ENCODE measurements at regions not wholly inside any gene's neighbourhood (a gene's known extent, or its start where the extent isn't known, plus 50 kb on each side); places are given as distances from the start of the nearest gene placed in this dataset.
A peak's percentile ranks its signal among the peaks of the same experiment; 100 is the strongest.

- DNase-seq (ENCODE audit: low read depth in 2 of 2), result no peak
Measured at GRCh38 chr21:15151385-15152103, 86.7 kb upstream of the NRIP1 start.

GRCh38 chr21:15152591-15152990, 87.8 kb upstream of the NRIP1 start:
- DNase-seq (ENCODE audit: low read depth in 2 of 2), result no peak

GRCh38 chr21:15159382-15160020, 94.7 kb upstream of the NRIP1 start:
- no peak for DNase-seq (ENCODE audit: low read depth in 2 of 2)

- DNase-seq (ENCODE audit: low read depth in 2 of 2), result no peak
Measured at GRCh38 chr21:15160136-15160535, 95.3 kb upstream of the NRIP1 start.

GRCh38 chr21:15162921-15163320, 98.1 kb upstream of the NRIP1 start:
- DNase-seq (ENCODE audit: low read depth in 2 of 2), result no peak

GRCh38 chr21:15164273-15164672, 99.5 kb upstream of the NRIP1 start:
- no peak for DNase-seq (ENCODE audit: low read depth in 2 of 2)

GRCh38 chr21:15164678-15165303, 100.0 kb upstream of the NRIP1 start:
- no peak for DNase-seq (ENCODE audit: low read depth in 2 of 2)

DNA sequence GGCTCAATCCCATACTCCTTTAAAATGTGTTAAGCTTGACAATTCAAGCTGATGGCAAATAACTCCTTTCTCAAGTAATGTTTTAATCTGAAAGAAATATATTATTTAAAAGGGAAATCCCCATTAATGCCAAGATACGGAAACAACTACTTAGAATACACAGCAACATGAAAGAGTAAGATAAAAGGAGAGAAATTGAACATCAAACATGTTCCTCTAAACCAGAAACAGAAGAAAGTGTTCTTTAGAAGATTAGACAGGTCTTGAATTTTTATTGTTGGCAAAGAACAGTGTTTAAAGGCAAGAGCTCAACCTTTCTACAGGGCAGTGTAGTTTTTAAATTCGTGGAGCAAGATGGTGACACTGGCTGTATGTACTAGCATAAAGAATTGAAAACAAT, 105.8 kb upstream of the NRIP1 start:
- no peak for DNase-seq (ENCODE audit: low read depth in 2 of 2)

GRCh38 chr21:15171546-15171945, 106.7 kb upstream of the NRIP1 start:
- no peak for DNase-seq (ENCODE audit: low read depth in 2 of 2)

GRCh38 chr21:15172963-15173362, 108.2 kb upstream of the NRIP1 start:
- no peak for DNase-seq (ENCODE audit: low read depth in 2 of 2)

- DNase-seq (ENCODE audit: low read depth in 2 of 2), result no peak
Measured at GRCh38 chr21:15174923-15175322, 110.1 kb upstream of the NRIP1 start.

GRCh38 chr21:15182731-15183130, 117.9 kb upstream of the NRIP1 start:
- DNase-seq (ENCODE audit: low read depth in 2 of 2), result no peak

DNA sequence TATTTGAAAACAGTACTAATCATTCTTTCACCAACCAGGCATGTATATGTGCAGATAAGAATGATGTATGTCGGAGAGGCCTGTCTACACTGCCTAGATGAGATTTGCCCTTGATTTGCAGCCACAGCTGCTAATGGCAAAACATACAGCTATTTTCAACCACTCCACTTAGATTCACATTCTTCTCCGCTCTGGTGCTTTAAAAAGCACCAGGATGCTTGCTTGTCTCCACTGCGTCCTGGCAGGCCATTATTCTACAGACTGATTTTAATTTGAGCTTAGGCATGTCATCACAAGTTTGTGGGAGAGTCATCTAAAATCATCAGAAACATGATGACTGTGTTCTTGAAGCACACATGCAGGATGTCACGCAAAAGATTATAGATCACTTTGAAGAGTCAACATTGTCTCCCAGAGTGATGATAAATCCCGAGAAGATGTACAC, 119.0 kb upstream of the NRIP1 start:
- no peak for DNase-seq (ENCODE audit: low read depth in 2 of 2)

DNA sequence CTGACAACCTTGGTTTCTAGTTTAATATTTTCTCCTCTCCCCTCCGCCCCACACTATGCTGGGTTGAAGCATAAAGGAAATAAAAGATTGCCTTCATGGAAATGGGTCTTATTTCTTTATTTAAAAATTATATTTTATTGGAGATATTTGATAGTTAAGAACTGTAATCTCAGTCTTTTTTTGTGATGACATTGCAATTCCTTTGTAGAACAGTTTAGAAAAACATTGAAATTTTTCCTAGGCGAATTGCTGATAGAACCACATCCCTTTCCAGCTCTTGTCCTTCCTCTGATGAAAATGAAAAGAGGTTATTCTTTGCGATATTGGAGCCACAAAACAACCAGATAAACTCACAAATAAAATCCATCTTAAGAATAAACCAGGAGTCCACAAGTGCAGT, 125.6 kb upstream of the NRIP1 start:
- no peak for DNase-seq (ENCODE audit: low read depth in 2 of 2)

GRCh38 chr21:15190837-15191236, 126.0 kb upstream of the NRIP1 start:
- DNase-seq (ENCODE audit: low read depth in 2 of 2), result no peak

DNA sequence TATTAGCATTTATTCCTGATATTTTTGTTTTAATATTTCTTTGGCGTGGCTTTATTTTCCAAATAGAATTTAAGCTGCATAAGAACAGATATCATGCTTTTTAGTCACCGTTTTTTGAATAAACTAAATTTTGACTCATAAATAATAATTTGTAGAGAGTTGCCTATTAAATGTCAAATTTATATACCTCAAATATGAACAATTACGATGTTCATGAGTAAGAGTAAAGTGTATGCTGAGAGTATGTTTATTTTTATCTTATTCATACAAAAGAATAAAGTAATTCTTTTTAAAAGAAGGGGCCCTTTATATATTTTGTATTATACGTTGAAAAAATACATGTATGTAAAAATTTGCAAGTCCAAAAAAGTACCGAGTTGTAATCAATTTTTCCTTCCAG, 126.5 kb upstream of the NRIP1 start:
- DNase-seq (ENCODE audit: low read depth in 2 of 2), result no peak

DNA sequence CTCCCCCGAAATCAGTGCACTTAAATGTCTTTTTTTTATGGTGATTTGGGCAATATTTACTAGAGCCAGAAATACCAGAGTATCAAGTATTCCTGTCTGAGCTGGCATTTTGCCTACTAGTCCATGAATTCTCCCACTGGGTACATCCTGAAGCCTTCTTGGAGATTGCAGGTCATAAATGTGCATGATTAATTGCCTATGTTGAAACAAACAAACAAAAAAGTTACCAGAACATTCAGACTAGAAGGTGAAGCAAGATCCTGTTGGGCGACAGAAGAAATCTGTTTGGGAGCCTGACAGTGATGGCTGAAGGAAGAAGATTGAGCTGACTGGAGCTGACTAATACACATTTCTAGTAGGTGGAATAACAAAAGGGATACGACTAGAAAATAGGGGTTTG, 127.4 kb upstream of the NRIP1 start:
- DNase-seq (ENCODE audit: low read depth in 2 of 2), result peak; percentile 3 to 11

- DNase-seq (ENCODE audit: low read depth in 2 of 2), result no peak
Measured at GRCh38 chr21:15193937-15194336, 129.1 kb upstream of the NRIP1 start.

DNA sequence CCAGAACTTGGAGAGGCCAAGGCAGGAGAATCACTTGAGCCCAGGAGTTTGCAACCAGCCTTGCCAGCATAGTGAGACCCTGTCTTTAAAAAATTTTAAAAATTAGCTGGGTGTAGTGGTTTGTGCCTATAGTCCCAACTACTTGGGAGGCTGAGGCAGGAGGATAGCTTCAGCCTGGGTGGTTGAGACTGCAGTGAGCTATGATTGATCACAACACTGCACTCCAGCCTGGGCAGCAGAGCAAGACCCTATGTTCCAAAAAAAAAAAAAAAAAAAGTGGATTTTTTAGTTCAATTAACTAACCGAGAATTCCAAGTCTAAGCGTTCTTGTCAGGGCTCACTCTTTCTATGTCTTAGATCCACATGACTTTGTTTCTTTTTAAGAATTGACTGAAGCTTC, 130.3 kb upstream of the NRIP1 start:
- no peak for DNase-seq (ENCODE audit: low read depth in 2 of 2)

DNA sequence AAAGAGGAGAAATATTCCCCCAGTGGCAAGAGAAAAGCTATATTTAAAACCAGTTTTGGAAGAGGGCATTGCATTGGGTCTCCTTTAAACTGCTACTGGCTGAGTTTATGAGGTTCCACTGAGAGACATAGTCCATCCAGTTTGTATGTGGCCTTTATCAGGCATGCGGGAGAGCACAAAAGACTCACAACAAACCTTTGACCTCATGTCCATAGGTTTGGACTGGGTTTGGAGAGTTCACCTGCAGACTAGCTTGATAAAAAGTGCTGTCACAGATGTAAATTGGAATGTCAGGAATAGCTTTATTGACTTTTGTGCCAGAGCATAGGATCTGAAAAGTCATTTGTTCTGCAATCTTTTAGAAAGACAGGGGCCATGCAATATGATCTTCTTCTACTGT, 131.0 kb upstream of the NRIP1 start:
- DNase-seq (ENCODE audit: low read depth in 2 of 2), result no peak

GRCh38 chr21:15197696-15198095, 132.9 kb upstream of the NRIP1 start:
- DNase-seq (ENCODE audit: low read depth in 2 of 2), result no peak

DNA sequence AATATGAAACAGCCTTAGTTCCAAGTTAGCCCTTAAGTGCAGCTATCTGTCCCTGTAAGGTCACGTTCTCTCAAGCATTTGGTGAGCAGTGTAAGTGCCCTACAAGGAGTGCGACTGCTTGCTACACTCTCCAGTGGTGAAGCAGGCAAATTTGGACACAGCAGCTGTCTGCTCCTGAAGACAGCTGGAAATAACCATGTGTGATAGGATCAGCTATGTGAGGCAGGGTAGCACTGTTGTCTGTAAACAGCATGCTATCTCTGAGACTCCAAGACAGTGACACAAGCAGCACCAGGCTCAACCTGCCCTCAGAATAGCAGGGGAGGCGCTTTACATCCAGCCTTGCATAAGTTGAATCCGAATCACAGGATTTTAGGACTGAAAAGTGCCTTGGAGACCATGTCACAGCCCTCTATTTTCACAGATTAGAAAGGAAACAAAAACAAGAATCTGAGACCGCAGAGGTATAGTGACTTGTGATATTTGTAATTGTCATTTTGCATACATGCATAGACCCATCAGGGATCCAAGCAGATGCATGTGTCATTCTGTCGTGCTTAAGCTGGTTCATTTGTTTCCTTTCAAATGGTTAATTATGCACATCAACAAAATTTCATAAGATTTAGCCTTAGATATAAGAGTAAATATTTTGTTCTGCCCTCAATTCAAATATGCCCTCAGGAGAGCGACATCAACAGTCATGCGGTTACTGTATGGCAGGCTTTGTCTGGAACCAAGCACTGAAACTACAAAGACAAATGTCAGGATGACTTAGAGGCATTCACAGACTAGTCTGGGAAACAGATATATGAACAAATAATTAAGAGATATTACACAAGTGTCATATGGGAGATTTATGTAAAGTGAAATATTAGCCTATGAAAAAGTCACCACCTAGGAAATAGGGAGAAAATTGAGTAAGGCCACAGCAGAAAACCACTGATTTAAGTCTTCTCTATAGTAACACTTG, 134.9 kb upstream of the NRIP1 start:
- no peak for DNase-seq (ENCODE audit: low read depth in 2 of 2)
